C4-2B (cell line): ENCODE measurements at regions not wholly inside any gene's neighbourhood (a gene's known extent, or its start where the extent isn't known, plus 50 kb on each side); places are given as distances from the start of the nearest gene placed in this dataset.

Experiments
- CTCF ChIP-seq: fragments of 450-650 bp; conservative IDR thresholded peaks from 2 replicates; pipeline ENCODE4 v1.5.1; 2017; ENCODE audit warnings: mild to moderate bottlenecking
- ZFX ChIP-seq: fragments of 450-650 bp; IDR thresholded peaks from 2 replicates; pipeline ENCODE4 v1.6.1; 2017

- no peak for TF ChIP-seq CTCF
- no peak for TF ChIP-seq ZFX
Observed at GRCh38 chr1:195701149-195701548, 907.1 kb downstream of the KCNT2 start.
